ENCODE measurements at regions not wholly inside any gene's neighbourhood (a gene's known extent, or its start where the extent isn't known, plus 50 kb on each side); places are given as distances from the start of the nearest gene placed in this dataset.

DNA sequence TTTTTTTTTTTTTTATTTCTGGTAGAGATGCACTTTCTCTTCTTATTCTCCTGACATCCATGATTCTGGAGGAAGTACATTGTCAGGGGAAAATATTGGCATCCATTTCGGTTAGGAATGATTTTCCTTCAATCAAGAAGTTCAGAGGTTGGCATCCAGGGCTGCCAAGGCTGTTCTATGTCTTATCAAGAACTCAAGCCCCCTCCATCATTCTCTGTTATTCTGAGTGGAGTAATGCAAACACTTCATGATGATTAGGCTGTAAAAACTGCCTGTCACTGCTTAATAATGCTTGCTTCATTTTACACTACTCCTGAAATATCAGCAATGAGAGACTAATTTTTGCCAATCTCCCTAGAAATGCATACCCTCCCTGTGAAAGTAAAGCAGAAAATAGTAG is 417.1 kb upstream of the NFIA start:
- TF ChIP-seq, protein P1, sequence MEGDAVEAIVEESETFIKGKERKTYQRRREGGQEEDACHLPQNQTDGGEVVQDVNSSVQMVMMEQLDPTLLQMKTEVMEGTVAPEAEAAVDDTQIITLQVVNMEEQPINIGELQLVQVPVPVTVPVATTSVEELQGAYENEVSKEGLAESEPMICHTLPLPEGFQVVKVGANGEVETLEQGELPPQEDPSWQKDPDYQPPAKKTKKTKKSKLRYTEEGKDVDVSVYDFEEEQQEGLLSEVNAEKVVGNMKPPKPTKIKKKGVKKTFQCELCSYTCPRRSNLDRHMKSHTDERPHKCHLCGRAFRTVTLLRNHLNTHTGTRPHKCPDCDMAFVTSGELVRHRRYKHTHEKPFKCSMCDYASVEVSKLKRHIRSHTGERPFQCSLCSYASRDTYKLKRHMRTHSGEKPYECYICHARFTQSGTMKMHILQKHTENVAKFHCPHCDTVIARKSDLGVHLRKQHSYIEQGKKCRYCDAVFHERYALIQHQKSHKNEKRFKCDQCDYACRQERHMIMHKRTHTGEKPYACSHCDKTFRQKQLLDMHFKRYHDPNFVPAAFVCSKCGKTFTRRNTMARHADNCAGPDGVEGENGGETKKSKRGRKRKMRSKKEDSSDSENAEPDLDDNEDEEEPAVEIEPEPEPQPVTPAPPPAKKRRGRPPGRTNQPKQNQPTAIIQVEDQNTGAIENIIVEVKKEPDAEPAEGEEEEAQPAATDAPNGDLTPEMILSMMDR (IDR thresholded peaks at IDR 0.05; ENCODE audit: poor library complexity, severe bottlenecking) = no peak
- TF ChIP-seq, protein P2, sequence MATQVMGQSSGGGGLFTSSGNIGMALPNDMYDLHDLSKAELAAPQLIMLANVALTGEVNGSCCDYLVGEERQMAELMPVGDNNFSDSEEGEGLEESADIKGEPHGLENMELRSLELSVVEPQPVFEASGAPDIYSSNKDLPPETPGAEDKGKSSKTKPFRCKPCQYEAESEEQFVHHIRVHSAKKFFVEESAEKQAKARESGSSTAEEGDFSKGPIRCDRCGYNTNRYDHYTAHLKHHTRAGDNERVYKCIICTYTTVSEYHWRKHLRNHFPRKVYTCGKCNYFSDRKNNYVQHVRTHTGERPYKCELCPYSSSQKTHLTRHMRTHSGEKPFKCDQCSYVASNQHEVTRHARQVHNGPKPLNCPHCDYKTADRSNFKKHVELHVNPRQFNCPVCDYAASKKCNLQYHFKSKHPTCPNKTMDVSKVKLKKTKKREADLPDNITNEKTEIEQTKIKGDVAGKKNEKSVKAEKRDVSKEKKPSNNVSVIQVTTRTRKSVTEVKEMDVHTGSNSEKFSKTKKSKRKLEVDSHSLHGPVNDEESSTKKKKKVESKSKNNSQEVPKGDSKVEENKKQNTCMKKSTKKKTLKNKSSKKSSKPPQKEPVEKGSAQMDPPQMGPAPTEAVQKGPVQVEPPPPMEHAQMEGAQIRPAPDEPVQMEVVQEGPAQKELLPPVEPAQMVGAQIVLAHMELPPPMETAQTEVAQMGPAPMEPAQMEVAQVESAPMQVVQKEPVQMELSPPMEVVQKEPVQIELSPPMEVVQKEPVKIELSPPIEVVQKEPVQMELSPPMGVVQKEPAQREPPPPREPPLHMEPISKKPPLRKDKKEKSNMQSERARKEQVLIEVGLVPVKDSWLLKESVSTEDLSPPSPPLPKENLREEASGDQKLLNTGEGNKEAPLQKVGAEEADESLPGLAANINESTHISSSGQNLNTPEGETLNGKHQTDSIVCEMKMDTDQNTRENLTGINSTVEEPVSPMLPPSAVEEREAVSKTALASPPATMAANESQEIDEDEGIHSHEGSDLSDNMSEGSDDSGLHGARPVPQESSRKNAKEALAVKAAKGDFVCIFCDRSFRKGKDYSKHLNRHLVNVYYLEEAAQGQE (IDR thresholded peaks at IDR 0.05; ENCODE audit: borderline replicate concordance) = no peak
- TF ChIP-seq POLR2AphosphoS5 (IDR thresholded peaks at IDR 0.05) (no peak), MXI1 (conservative IDR thresholded peaks at IDR 0.05; ENCODE audit: poor library complexity, severe bottlenecking) (no peak), EZH2 (IDR thresholded peaks at IDR 0.05; ENCODE audit: borderline replicate concordance, insufficient read depth, low read length, poor library complexity, severe bottlenecking) (no peak)
